SK-N-MC (cell line): ENCODE measurements at regions not wholly inside any gene's neighbourhood (a gene's known extent, or its start where the extent isn't known, plus 50 kb on each side); places are given as distances from the start of the nearest gene placed in this dataset.

ENCODE experiments used
- DNase-seq: peaks from one replicate; pipeline ENCODE4 v3.0.0-alpha.2; 2011; ENCODE audit warnings: low read depth, low spot score
- H3K27ac ChIP-seq: fragments of 200-600 bp; sonication (generic); 2 replicates; pipeline ENCODE4 v1.5.1; 2016; ENCODE audit warnings: mixed run types
- H3K36me3 ChIP-seq: fragments of 200-600 bp; sonication (generic); 2 replicates; pipeline ENCODE4 v1.6.1; 2017; ENCODE audit warnings: antibody characterized with exemption, low read length, mixed read lengths; ENCODE audit not compliant: insufficient read depth
- H3K4me3 ChIP-seq: fragments of 200-600 bp; sonication (generic); 2 replicates; pipeline ENCODE4 v1.5.1; 2016
- H3K9ac ChIP-seq: fragments of 200-600 bp; sonication (generic); 2 replicates; pipeline ENCODE4 v1.8.0; 2017; ENCODE audit warnings: mixed run types, mixed read lengths; ENCODE audit not compliant: insufficient read length
- H3K9me3 ChIP-seq: fragments of 200-600 bp; sonication (generic); 2 replicates; pipeline ENCODE4 v1.6.1; 2017; ENCODE audit warnings: low read depth, mild to moderate bottlenecking, antibody characterized with exemption, low read length, moderate library complexity, mixed read lengths
- EZH2 ChIP-seq: fragments of 200-600 bp; sonication (generic); IDR thresholded peaks from one replicate; pipeline ENCODE4 v1.6.1; 2017; ENCODE audit warnings: antibody characterized with exemption
- FOXP2 ChIP-seq: optimal IDR thresholded peaks from 2 replicates; pipeline ENCODE3; 2011; ENCODE audit warnings: mild to moderate bottlenecking, moderate library complexity; ENCODE audit not compliant: insufficient read depth; ENCODE audit errors: extremely low read length, control extremely low read depth
- POLR2AphosphoS5 ChIP-seq: IDR thresholded peaks from 2 replicates; pipeline ENCODE4 v1.6.1; 2012; ENCODE audit warnings: mild to moderate bottlenecking, low read depth, low read length, borderline replicate concordance

DNA sequence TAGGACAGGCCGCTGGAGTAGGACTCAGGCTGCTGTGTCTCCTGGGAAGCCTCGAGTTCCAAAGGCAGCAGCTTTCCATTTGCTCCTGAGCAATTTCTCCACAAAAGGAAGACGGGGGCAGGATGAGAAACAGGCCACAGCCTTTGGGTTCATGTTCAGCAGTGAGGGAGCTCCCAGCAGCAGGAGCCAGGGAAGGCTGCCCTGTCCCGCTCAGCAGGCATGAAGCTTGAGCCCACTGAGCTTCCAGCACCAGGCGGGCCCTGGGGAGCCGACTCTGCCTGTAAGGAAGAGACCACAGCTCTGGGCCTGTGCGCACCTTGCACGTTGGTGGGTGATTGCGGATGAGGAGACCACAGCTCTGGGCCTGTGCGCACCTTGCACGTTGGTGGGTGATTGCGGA, 527.2 kb downstream of the TCERG1L start:
- H3K4me3 ChIP-seq = no peak overlapping the region

DNA sequence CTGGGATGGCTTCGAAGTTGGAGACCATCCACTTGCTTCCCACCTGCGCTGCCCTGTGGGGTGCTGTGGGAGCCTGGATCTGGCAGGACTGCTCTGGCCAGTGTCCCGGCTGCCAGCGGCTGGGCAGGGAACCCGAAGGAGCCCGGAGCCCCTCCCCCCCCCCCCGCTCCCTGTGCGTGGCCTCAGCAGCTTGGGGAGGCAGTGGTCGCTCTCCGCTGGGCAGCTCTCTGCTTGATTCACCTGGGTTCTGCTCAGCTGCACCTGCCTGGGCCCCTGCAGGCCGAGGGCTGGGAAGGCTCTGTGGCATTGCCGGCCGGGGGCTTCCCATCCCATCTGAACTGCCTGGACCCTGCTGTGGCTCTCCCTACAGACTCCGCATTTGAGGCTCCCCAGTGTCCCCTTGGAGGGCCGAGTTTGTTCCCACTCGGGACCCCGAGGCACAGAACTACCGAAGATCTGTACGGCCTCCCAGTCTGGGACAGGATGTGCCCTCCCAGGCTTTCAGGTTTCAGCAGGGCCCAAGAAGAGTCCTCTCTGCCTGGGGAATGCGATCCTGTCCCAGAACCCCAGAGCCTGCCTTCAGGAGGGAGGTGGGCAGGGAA, 525.1 kb downstream of the TCERG1L start:
- Histone ChIP-seq H3K4me3 (no peak overlapping the region), H3K9ac (no peak overlapping the region), H3K27ac (no peak overlapping the region), H3K36me3 (no peaks in the 10 kb centered on the region), H3K9me3 (no peaks in the 10 kb centered on the region)
- TF ChIP-seq FOXP2 (no peak), EZH2 (no peak), POLR2AphosphoS5 (no peak)
- no peak for DNase-seq

More for the DNA sequence above, 527.2 kb downstream of the TCERG1L start:
- H3K9ac ChIP-seq = no peak overlapping the region
- no peaks in the 10 kb centered on the region for H3K36me3 ChIP-seq
- no peak overlapping the region for H3K27ac ChIP-seq
- H3K9me3 ChIP-seq = no peaks in the 10 kb centered on the region
- TF ChIP-seq FOXP2 = no peak
- TF ChIP-seq EZH2 = no peak
- TF ChIP-seq POLR2AphosphoS5 = no peak
- DNase-seq = no peak

DNA sequence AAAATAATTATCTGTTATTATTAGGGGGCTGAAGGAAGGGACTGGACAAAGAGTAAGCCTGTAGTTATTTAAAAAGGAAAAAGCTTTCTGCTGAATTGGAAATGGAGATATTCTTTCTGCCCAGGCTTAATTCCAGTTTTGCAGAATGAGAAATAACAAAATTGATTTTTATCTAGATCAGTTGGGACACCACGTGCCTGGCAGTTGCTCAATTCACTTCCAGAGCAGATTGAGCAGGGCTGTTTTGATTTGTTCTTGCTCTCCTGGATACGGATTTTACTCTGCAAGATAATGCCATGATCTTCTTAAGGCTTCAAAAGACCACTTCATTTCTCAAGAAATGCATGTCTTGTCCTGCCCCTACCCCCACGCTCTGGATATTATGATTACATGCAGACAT, 524.3 kb downstream of the TCERG1L start:
- Histone ChIP-seq H3K4me3 (no peak overlapping the region), H3K9ac (no peak overlapping the region), H3K36me3 (no peaks in the 10 kb centered on the region), H3K27ac (no peak overlapping the region), H3K9me3 (no peaks in the 10 kb centered on the region)
- no peak for TF ChIP-seq POLR2AphosphoS5
- no peak for TF ChIP-seq FOXP2
- no peak for TF ChIP-seq EZH2
- DNase-seq = no peak

DNA sequence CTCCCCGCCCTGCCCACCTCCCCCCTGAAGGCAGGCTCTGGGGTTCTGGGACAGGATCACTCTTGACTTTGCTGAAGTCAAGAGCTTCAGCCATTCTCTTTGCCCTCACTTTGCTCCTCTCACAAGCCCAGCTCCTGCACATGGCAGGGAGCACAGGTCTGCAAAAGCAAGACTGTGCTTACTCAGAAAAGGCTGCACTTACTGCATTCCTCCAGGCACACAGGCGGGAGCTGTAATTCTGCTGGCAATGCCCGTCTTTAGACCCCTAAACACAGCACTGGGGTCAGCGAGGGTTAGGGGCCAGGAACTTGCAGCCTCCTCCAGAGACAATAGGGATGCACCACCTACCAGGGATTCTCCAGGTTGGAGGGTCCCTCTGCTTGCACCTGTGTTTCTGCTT, 523.7 kb downstream of the TCERG1L start:
- Histone ChIP-seq H3K9ac (no peak overlapping the region), H3K9me3 (no peaks in the 10 kb centered on the region), H3K36me3 (no peaks in the 10 kb centered on the region), H3K27ac (no peak overlapping the region), H3K4me3 (no peak overlapping the region)
- DNase-seq = no peak
- TF ChIP-seq EZH2 (no peak), POLR2AphosphoS5 (no peak), FOXP2 (no peak)

DNA sequence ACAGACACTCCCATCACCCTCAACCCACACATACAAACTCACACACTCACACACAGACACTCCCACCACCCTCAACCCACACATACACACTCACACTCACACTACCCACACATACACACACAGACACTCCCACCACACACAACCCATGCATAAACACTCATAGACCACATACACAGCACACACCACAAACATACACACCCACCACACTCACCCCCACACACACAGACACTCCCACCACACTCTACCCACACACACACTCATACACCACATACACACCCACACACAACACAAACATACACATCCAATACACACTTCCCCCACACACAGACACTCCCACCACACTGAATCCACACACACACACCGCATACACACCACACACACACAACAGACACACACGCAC, 521.2 kb downstream of the TCERG1L start:
- H3K27ac ChIP-seq = no peak overlapping the region
- TF ChIP-seq FOXP2 (no peak), POLR2AphosphoS5 (no peak), EZH2 (no peak)
- H3K9me3 ChIP-seq = no peaks in the 10 kb centered on the region
- DNase-seq = no peak
- no peak overlapping the region for H3K9ac ChIP-seq
- H3K4me3 ChIP-seq = no peak overlapping the region
- no peaks in the 10 kb centered on the region for H3K36me3 ChIP-seq

DNA sequence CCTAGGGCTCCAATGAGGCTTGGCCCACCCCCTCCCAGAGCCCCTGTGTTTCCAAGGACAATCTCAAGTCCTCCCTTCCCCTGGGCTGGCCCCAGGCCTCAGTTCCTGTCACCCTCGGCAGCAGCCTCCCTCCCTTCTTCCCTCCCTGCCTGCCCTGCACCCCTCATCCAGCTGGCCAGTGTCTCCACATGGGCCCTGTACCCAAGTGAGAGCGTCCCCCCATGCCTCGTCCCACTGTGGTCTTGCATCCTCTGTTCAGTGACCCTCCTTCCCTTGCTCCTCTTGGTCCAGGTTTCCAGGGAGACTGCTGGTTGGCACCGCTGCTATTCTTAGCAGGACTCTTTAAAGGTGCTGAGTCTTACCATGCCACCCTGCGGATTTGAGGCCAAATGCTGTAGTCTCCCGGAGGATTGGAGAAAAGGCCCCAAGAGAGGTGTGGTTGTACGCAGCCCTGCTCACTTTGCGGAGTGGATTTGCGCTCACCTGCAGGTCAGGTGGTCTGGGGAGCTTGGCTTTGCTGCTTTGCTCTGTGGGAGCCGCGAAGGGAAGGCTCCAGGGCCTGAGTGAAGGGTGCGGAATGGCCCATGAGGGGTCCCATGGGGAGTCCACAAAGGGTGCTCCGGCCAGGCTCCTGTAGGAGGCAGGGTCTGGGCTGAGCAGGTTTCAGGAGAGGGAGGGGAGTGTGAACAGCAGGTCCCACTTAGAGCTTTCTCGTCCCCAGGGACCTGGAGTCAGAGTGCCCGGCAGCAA, 519.2 kb downstream of the TCERG1L start:
- no peak for DNase-seq
- no peaks in the 10 kb centered on the region for H3K36me3 ChIP-seq
- H3K4me3 ChIP-seq = no peak overlapping the region
- TF ChIP-seq EZH2 (no peak), FOXP2 (no peak), POLR2AphosphoS5 (no peak)
- H3K9me3 ChIP-seq = no peaks in the 10 kb centered on the region
- no peak overlapping the region for H3K27ac ChIP-seq
- no peak overlapping the region for H3K9ac ChIP-seq

DNA sequence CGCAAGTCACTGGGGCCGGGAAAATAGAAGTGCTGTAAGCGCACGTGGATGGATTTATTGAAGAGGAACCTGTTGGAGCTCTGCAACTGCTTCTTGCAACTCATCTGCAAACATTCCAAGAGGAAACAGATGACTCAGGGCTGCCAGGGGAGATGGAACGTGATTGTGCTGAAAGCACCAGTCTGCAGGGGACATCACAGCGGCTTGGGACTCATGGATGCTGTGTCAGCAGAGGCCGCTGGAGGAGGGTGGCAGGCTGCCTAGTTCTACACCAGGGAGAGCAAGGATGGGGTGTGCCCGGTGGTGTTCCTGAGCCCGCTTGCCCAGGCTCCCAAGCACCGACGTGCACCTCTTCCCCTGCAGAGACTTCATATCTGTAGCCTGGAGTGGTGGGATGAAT, 515.7 kb downstream of the TCERG1L start:
- H3K9ac ChIP-seq = no peak overlapping the region
- no peak overlapping the region for H3K27ac ChIP-seq
- TF ChIP-seq POLR2AphosphoS5 (no peak), EZH2 (no peak), FOXP2 (no peak)
- H3K36me3 ChIP-seq = no peaks in the 10 kb centered on the region
- no peaks in the 10 kb centered on the region for H3K9me3 ChIP-seq
- no peak for DNase-seq
- H3K4me3 ChIP-seq = no peak overlapping the region

DNA sequence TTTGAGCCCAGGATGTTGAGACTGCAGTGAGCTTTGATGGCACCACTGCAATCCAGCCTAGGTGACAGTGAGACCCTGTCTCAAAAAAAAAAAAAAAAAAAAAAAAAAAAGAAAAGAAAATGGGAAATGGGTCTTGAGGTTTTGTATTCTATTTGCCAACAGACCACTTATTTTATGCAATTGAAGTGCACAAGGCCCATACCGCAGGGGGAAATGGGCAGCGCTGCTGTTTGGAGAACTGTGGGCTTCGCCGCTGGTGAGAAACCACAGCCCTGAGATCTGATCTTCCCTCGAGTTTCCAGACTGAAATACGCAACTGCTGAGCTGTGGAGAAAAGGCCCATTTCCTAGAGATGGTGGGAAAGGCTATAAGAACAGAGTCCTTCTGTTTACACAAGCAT, 512.0 kb downstream of the TCERG1L start:
- Histone ChIP-seq H3K9ac (no peak overlapping the region), H3K4me3 (no peak overlapping the region), H3K27ac (no peak overlapping the region), H3K36me3 (no peaks in the 10 kb centered on the region), H3K9me3 (no peaks in the 10 kb centered on the region)
- TF ChIP-seq EZH2 (no peak), POLR2AphosphoS5 (no peak), FOXP2 (no peak)
- DNase-seq = no peak

DNA sequence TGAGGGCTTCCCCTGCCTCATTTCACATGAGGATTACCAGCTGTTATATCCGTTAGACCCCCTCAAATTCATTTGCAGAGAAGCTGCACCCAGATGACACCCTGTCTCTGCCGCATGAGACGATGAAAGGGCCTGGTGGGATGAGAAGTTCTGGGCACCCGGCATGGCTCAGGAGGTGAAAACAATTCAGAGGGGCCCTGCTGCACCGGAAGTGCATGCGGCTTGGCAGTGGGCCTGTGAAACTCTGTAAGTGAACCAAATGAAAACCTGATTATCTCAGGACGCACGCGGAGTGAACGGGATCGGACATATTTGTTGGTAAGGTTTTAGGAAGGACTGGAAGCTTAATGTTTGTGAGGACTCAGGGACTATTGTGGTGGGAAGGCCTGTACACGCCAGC, 511.2 kb downstream of the TCERG1L start:
- TF ChIP-seq EZH2 (no peak), FOXP2 (no peak), POLR2AphosphoS5 (no peak)
- Histone ChIP-seq H3K9me3 (no peaks in the 10 kb centered on the region), H3K9ac (no peak overlapping the region), H3K36me3 (no peaks in the 10 kb centered on the region), H3K27ac (no peak overlapping the region), H3K4me3 (no peak overlapping the region)
- DNase-seq = no peak
